ENCODE measurements at regions not wholly inside any gene's neighbourhood (a gene's known extent, or its start where the extent isn't known, plus 50 kb on each side); places are given as distances from the start of the nearest gene placed in this dataset.
"Not testable (repeated sequence)": the region's sequence is repeated elsewhere in the genome, so short reads cannot be mapped to it uniquely, and the experiment has no call there.

- DNase-seq = no peak
- H3K27ac ChIP-seq (replicated peaks) = no peak overlapping the region
- intact Hi-C loops (cut with micrococcal nuclease) = no loop called here
- no peak overlapping the region for H3K4me3 ChIP-seq
- no peaks in the 10 kb centered on the region for H3K27me3 ChIP-seq (ENCODE audit: low read depth)
- no peaks in the 10 kb centered on the region for H3K36me3 ChIP-seq
- H3K9me3 ChIP-seq (replicated peaks) = no peaks in the 10 kb centered on the region
- no peaks in the 10 kb centered on the region for H3K4me1 ChIP-seq
- TF ChIP-seq CTCF (IDR thresholded peaks at IDR 0.05; ENCODE audit: borderline replicate concordance) = no peak
These were observed 158.7 kb upstream of the NANOGP8 start for GRCh38 chr15:35243758-35244157.

GRCh38 chr15:35239693-35240092 lies 154.6 kb upstream of the NANOGP8 start:
- H3K27ac ChIP-seq (replicated peaks); DNase-seq; H3K27me3 ChIP-seq (ENCODE audit: low read depth); H3K4me3 ChIP-seq; H3K36me3 ChIP-seq; intact Hi-C loops (cut with micrococcal nuclease); H3K9me3 ChIP-seq (replicated peaks); H3K4me1 ChIP-seq: not testable (repeated sequence)

GRCh38 chr15:35238448-35238847 lies 153.4 kb upstream of the NANOGP8 start:
- H3K4me1 ChIP-seq; intact Hi-C loops (cut with micrococcal nuclease); H3K9me3 ChIP-seq (replicated peaks): not testable (repeated sequence)

GRCh38 chr15:35229085-35229484 lies 144.0 kb upstream of the NANOGP8 start:
- Histone ChIP-seq H3K27ac (replicated peaks) (no peak overlapping the region), H3K9me3 (replicated peaks) (peaks cover 30% of the 10 kb centered on the region), H3K4me3 (no peak overlapping the region), H3K27me3 (ENCODE audit: low read depth) (no peaks in the 10 kb centered on the region), H3K36me3 (no peaks in the 10 kb centered on the region), H3K4me1 (no peaks in the 10 kb centered on the region)
- intact Hi-C loops (cut with micrococcal nuclease) = no loop called here
- DNase-seq = no peak
- TF ChIP-seq CTCF (IDR thresholded peaks at IDR 0.05; ENCODE audit: borderline replicate concordance) = no peak

More at GRCh38 chr15:35238448-35238847, 153.4 kb upstream of the NANOGP8 start:
- H3K36me3 ChIP-seq; H3K27me3 ChIP-seq (ENCODE audit: low read depth); H3K4me3 ChIP-seq; H3K27ac ChIP-seq (replicated peaks); DNase-seq: not testable (repeated sequence)

GRCh38 chr15:35218215-35218614 lies 133.1 kb upstream of the NANOGP8 start:
- Histone ChIP-seq H3K4me3 (no peak overlapping the region), H3K9me3 (replicated peaks) (no peaks in the 10 kb centered on the region), H3K36me3 (no peaks in the 10 kb centered on the region), H3K27ac (replicated peaks) (no peak overlapping the region), H3K27me3 (ENCODE audit: low read depth) (no peaks in the 10 kb centered on the region), H3K4me1 (no peaks in the 10 kb centered on the region)
- no peak for TF ChIP-seq CTCF (IDR thresholded peaks at IDR 0.05; ENCODE audit: borderline replicate concordance)
- intact Hi-C loops (cut with micrococcal nuclease) = no loop called here
- DNase-seq = no peak

- no peak for TF ChIP-seq CTCF (IDR thresholded peaks at IDR 0.05; ENCODE audit: borderline replicate concordance)
- no peak for DNase-seq
These were observed 130.0 kb upstream of the NANOGP8 start for GRCh38 chr15:35215093-35215492.

More at GRCh38 chr15:35215093-35215492, 130.0 kb upstream of the NANOGP8 start:
- H3K4me3 ChIP-seq = no peak overlapping the region
- no peaks in the 10 kb centered on the region for H3K27me3 ChIP-seq (ENCODE audit: low read depth)
- H3K36me3 ChIP-seq = no peaks in the 10 kb centered on the region
- H3K27ac ChIP-seq (replicated peaks) = no peak overlapping the region
- intact Hi-C loops (cut with micrococcal nuclease) = no loop called here
- peaks cover 16% of the 10 kb centered on the region for H3K4me1 ChIP-seq
- H3K9me3 ChIP-seq (replicated peaks) = no peaks in the 10 kb centered on the region
